ENCODE measurements at regions not wholly inside any gene's neighbourhood (a gene's known extent, or its start where the extent isn't known, plus 50 kb on each side); places are given as distances from the start of the nearest gene placed in this dataset.

DNA sequence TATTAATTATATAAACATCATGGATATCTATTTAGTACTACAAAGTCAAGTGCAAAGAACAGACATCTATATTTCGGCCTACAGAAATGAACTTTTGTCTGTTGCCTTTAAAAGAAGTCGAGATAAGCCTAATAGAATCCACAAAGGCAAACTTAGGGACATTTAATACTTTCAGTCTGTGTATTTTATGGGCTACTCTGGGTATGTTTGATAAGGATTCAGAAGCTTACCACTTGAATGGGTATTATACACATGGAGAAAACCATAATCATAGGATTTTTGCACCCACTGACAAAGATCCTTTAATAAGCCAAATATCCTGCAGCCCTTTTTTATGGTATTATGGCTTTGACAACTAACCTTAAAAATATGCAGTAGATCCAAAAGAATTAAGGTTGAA, 224.8 kb downstream of the LMO4 start:
- no peak overlapping the region for H3K4me3 ChIP-seq (ENCODE audit: low read depth in 2 of 2, low read length in 2 of 2)
- in situ Hi-C loops (cut with HindIII; ENCODE audit: low pct_unique_long_range_greater_than_20kb, low sequenced_read_pairs): no loop called here
- intact Hi-C loops (cut with micrococcal nuclease; ENCODE audit: unreplicated experiment): no loop called here
- TF ChIP-seq REST (IDR thresholded peaks at IDR 0.05; ENCODE audit: insufficient read depth in 1 of 2, low read depth in 2 of 2, low read length in 1 of 2) (no peak), POLR2AphosphoS5 (IDR thresholded peaks at IDR 0.05; ENCODE audit: low read depth, low read length) (no peak), TCF7L2 (IDR thresholded peaks at IDR 0.05; ENCODE audit: low read depth, low read length) (no peak), SIN3A (IDR thresholded peaks at IDR 0.05; ENCODE audit: borderline replicate concordance, insufficient read depth, low read depth, low read length) (no peak)
- TF ChIP-seq, protein P1, sequence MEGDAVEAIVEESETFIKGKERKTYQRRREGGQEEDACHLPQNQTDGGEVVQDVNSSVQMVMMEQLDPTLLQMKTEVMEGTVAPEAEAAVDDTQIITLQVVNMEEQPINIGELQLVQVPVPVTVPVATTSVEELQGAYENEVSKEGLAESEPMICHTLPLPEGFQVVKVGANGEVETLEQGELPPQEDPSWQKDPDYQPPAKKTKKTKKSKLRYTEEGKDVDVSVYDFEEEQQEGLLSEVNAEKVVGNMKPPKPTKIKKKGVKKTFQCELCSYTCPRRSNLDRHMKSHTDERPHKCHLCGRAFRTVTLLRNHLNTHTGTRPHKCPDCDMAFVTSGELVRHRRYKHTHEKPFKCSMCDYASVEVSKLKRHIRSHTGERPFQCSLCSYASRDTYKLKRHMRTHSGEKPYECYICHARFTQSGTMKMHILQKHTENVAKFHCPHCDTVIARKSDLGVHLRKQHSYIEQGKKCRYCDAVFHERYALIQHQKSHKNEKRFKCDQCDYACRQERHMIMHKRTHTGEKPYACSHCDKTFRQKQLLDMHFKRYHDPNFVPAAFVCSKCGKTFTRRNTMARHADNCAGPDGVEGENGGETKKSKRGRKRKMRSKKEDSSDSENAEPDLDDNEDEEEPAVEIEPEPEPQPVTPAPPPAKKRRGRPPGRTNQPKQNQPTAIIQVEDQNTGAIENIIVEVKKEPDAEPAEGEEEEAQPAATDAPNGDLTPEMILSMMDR (IDR thresholded peaks at IDR 0.05): no peak
- POLR2A ChIA-PET: no interaction called here
- H3K36me3 ChIP-seq (ENCODE audit: control insufficient read depth, insufficient read depth, low read length): no peaks in the 10 kb centered on the region
- H3K27ac ChIP-seq (ENCODE audit: low read length): no peak overlapping the region
- CTCF ChIA-PET: no interaction called here
- no TSS peak for BruUV-seq (replicated peaks)
- no peaks in the 10 kb centered on the region for H3K9me3 ChIP-seq (ENCODE audit: control insufficient read depth, insufficient read depth, low read depth, low read length)
- DNase-seq (ENCODE audit: low read depth, low spot score) (no peak), ATAC-seq (no peak)
- no peaks in the 10 kb centered on the region for H3K4me1 ChIP-seq (ENCODE audit: control insufficient read depth, insufficient read depth, low read length)
- no peaks in the 10 kb centered on the region for H3K27me3 ChIP-seq (ENCODE audit: control insufficient read depth, insufficient read depth, low read length)

GRCh38 chr1:87555366-87555765, 226.7 kb downstream of the LMO4 start:
- H3K4me3 ChIP-seq (ENCODE audit: low read depth in 2 of 2, low read length in 2 of 2): no peak overlapping the region
- POLR2A ChIA-PET: no interaction called here
- no peaks in the 10 kb centered on the region for H3K4me1 ChIP-seq (ENCODE audit: control insufficient read depth, insufficient read depth, low read length)
- no peaks in the 10 kb centered on the region; the same call in 1 of the 2 replicates for H3K9me3 ChIP-seq (ENCODE audit: control insufficient read depth, insufficient read depth, low read depth, low read length)
- no peaks in the 10 kb centered on the region for H3K36me3 ChIP-seq (ENCODE audit: control insufficient read depth, insufficient read depth, low read length)
- intact Hi-C loops (cut with micrococcal nuclease; ENCODE audit: unreplicated experiment): no loop called here
- in situ Hi-C loops (cut with HindIII; ENCODE audit: low pct_unique_long_range_greater_than_20kb, low sequenced_read_pairs): no loop called here
- H3K27ac ChIP-seq (ENCODE audit: low read length): no peak overlapping the region
- ATAC-seq: no peak
- no TSS peak for BruUV-seq (replicated peaks)
- TF ChIP-seq TCF7L2 (IDR thresholded peaks at IDR 0.05; ENCODE audit: low read depth, low read length) (no peak), SIN3A (IDR thresholded peaks at IDR 0.05; ENCODE audit: borderline replicate concordance, insufficient read depth, low read depth, low read length) (no peak), POLR2AphosphoS5 (IDR thresholded peaks at IDR 0.05; ENCODE audit: low read depth, low read length) (no peak)
- TF ChIP-seq, protein P1 (IDR thresholded peaks at IDR 0.05): no peak
- DNase-seq (ENCODE audit: low read depth, low spot score): no peak
- no peaks in the 10 kb centered on the region for H3K27me3 ChIP-seq (ENCODE audit: control insufficient read depth, insufficient read depth, low read length)
- CTCF ChIA-PET: no interaction called here

All from Panc1 (cell line).